Stomach (tissue), 8 donors: ENCODE measurements at regions not wholly inside any gene's neighbourhood (a gene's known extent, or its start where the extent isn't known, plus 50 kb on each side); places are given as distances from the start of the nearest gene placed in this dataset.

Experiments used
- DNase-seq, 2 donors: peaks; one replicate each; pipeline versions ENCODE4 v3.0.0 to v3.0.0-alpha.2; 2013 to 2019
- H3K27ac ChIP-seq, 5 donors: fragments of 200-600 bp in 4 of 5; sonication (generic) in 4 of 5; one replicate each; pipeline ENCODE4 v1.5.1; 2013 to 2019; ENCODE audit warnings: mild to moderate bottlenecking in 1 of 5, moderate library complexity in 1 of 5
- H3K27me3 ChIP-seq, 3 donors: fragments of 200-600 bp; sonication (generic); one replicate each; pipeline ENCODE4 v1.5.1; 2017 to 2019; ENCODE audit warnings: mixed run types in 1 of 3
- H3K36me3 ChIP-seq, 4 donors: fragments of 200-600 bp; sonication (generic); 1 replicate in 3 of 4; 2 replicates in 1 of 4; pipeline ENCODE4 v1.5.1; 2016 to 2019
- H3K4me1 ChIP-seq, 4 donors: fragments of 200-600 bp; sonication (generic); one replicate each; pipeline ENCODE4 v1.5.1; 2016 to 2019
- H3K4me3 ChIP-seq, 4 donors: fragments of 200-600 bp; sonication (generic) in 3 of 4; one replicate each; pipeline ENCODE4 v1.5.1; 2016 to 2019; ENCODE audit warnings: mild to moderate bottlenecking in 1 of 4
- H3K9me3 ChIP-seq, 4 donors: fragments of 200-600 bp; sonication (generic); one replicate each; pipeline ENCODE4 v1.5.1; 2016 to 2019
- EP300 ChIP-seq: sonication (generic); formaldehyde crosslinking; IDR thresholded peaks from one replicate; pipeline ENCODE4 v1.6.1; 2017; ENCODE audit warnings: antibody characterized with exemption
- POLR2A ChIP-seq, 4 donors: fragments of 450-650 bp; IDR thresholded peaks; one replicate each; pipeline ENCODE4 v1.6.1; 2016; ENCODE audit warnings: antibody characterized with exemption in 4 of 4, control low read depth in 2 of 4, mild to moderate bottlenecking in 1 of 4, moderate library complexity in 1 of 4
- POLR2AphosphoS5 ChIP-seq, 3 donors: sonication (generic); formaldehyde crosslinking; IDR thresholded peaks; one replicate each; pipeline ENCODE4 v1.6.1; 2016; ENCODE audit warnings: antibody characterized with exemption in 3 of 3
- WGBS, 5 donors: extraction: QIAGEN DNeasy Blood & Tissue Kit in 3 of 5; methylation state at CpG; one replicate each; pipeline versions ENCODE4 v1.1.5 to v1.1.7; 2013 to 2018; 5-methylcytosine and 5-hydroxymethylcytosine counted together
- intact Hi-C: fragments of 100-400 bp; cut with DNase I; formaldehyde crosslinking; loops from one replicate; pipeline ENCODE4 v1.15.1; 2023; ENCODE audit warnings: low total_unique reads
- TF ChIP-seq, protein P1 (sequence below), 7 experiments: fragments of 450-650 bp in 4 of 7; fragments of 200-600 bp in 3 of 7; sonication (generic) in 3 of 7; IDR thresholded peaks; one replicate each; pipeline ENCODE4 v1.5.1; 2016 to 2019; ENCODE audit warnings: antibody characterized with exemption in 7 of 7, control low read depth in 2 of 7, mild to moderate bottlenecking in 1 of 7
- donor health status: healthy with polysubstance abuse.
- donor health status: Bipolar disorder and iron deficiency.
- donor health status: healthy.

DNA sequence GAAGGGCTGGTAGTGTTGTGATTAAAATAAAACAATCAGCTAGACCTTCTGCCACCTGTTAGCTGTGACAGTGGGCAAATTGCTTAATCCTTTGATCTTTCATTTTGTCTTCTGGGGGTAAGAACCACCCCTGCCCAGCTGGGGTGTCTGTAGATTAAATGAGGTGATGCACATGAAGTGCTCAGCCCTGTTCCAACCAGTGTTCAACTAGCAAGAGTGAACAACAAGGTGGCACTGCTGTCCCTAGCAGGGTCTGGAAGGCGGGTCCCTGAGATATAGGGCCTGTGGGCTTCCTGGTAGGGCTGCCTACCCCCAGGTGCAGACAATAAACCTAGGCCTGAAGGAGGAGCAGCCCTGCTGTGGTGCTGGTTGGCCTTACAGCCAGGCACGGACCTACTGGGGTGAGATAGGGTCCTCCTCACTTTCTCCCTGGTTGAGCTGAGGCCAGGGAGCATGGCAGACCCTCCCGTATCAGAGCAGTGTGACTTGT lies 60.6 kb downstream of the ARL6IP4 start:
- no peaks in the 10 kb centered on the region for H3K36me3 ChIP-seq
- TF ChIP-seq, protein P1, sequence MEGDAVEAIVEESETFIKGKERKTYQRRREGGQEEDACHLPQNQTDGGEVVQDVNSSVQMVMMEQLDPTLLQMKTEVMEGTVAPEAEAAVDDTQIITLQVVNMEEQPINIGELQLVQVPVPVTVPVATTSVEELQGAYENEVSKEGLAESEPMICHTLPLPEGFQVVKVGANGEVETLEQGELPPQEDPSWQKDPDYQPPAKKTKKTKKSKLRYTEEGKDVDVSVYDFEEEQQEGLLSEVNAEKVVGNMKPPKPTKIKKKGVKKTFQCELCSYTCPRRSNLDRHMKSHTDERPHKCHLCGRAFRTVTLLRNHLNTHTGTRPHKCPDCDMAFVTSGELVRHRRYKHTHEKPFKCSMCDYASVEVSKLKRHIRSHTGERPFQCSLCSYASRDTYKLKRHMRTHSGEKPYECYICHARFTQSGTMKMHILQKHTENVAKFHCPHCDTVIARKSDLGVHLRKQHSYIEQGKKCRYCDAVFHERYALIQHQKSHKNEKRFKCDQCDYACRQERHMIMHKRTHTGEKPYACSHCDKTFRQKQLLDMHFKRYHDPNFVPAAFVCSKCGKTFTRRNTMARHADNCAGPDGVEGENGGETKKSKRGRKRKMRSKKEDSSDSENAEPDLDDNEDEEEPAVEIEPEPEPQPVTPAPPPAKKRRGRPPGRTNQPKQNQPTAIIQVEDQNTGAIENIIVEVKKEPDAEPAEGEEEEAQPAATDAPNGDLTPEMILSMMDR (IDR thresholded peaks at IDR 0.05) = no peak
- TF ChIP-seq EP300 = no peak
- no peak for TF ChIP-seq POLR2A (IDR thresholded peaks at IDR 0.05)
- no peak for TF ChIP-seq POLR2AphosphoS5 (IDR thresholded peaks at IDR 0.05)
- 68 to 88% (median 80%) methylated on average over 3 of the region's 3 CpGs for WGBS, 5 donors
- H3K4me1 ChIP-seq = peaks cover 15 to 48% (median 33%) of the 10 kb centered on the region in 4 donors
- peak overlapping the region in 4 of 5 donors; percentile 31 to 89 (median 80) for H3K27ac ChIP-seq
- H3K9me3 ChIP-seq = no peaks in the 10 kb centered on the region
- no peaks in the 10 kb centered on the region for H3K27me3 ChIP-seq
- no peak for DNase-seq
- H3K4me3 ChIP-seq = no peak overlapping the region
- intact Hi-C loops = loop anchor here (10.0 kb wide), 1 partner anchor 104 kb away; no protein-coding TSS in a partner anchor

DNA sequence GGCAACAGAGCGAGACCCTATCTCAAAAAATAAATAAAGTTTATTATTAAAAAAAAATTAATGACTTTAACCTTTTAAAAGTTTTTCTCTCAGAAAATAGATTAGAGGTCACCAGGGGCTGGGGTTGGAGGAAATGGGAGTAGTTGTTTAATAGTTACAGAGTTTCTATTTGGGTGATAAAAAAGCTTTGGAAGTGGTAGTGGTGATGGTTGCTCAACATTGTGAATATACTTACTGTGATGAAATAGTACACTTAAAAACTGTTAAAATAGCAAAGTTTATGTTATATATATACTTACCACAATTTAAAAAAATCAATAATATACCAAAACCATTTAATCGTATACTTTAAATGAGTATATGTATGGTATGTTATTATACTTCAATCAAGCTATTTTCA lies 59.6 kb downstream of the ARL6IP4 start:
- DNase-seq = no peak
- Histone ChIP-seq H3K36me3 (no peaks in the 10 kb centered on the region), H3K27me3 (no peaks in the 10 kb centered on the region), H3K9me3 (no peaks in the 10 kb centered on the region), H3K4me1 (peaks cover 15 to 38% (median 26%) of the 10 kb centered on the region in 4 donors), H3K4me3 (no peak overlapping the region), H3K27ac (no peak overlapping the region)
- 78 to 89% (median 86%) methylated on average over 2 of the region's 2 CpGs for WGBS, 5 donors
- no peak for TF ChIP-seq EP300
- no peak for TF ChIP-seq POLR2A (IDR thresholded peaks at IDR 0.05)
- intact Hi-C loops = loop anchor here (10.0 kb wide), 1 partner anchor 105 kb away; no protein-coding TSS in a partner anchor

DNA sequence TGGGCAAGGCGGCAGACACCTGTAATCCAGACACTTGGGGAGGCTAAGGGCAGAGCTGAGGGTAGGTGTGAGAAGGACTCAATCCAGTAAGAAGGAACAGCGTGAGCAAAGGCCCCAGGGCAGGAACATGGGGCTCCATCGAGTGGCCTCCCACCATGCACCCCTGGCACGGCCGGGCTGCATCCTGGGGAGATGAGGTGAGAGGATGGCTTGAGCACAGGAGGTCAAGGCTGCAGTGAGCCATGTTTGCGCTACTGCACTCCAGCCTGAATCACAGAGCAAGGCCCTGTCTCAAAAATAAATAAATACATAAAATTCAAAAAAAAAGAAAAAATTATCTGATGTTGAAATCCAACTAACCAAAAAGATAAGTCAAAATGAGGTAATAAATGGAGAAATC lies 58.5 kb downstream of the ARL6IP4 start:
- DNase-seq = no peak
- Histone ChIP-seq H3K27ac (peak overlapping the region in 1 of 5 donors; percentile 19), H3K36me3 (peaks cover 0 to 4% (median 3%) of the 10 kb centered on the region in 4 donors), H3K9me3 (no peaks in the 10 kb centered on the region), H3K4me3 (no peak overlapping the region), H3K4me1 (peaks cover 13 to 32% (median 21%) of the 10 kb centered on the region in 4 donors), H3K27me3 (no peaks in the 10 kb centered on the region)
- 94 to 100% (median 95%) methylated on average over 6 of the region's 6 CpGs for WGBS, 5 donors
- intact Hi-C loops = loop anchor here (10.0 kb wide), 1 partner anchor 196 kb away; the partner anchor contains the start of genes MPHOSPH9 and MTRFR
- TF ChIP-seq, protein P1 (IDR thresholded peaks at IDR 0.05) = no peak
- TF ChIP-seq EP300 = no peak
- no peak for TF ChIP-seq POLR2A (IDR thresholded peaks at IDR 0.05)
- TF ChIP-seq POLR2AphosphoS5 (IDR thresholded peaks at IDR 0.05) = no peak

GRCh38 chr12:123038486-123038885 lies 58.0 kb downstream of the ARL6IP4 start:
- 91 to 95% (median 94%) methylated on average over 7 of the region's 7 CpGs for WGBS, 5 donors

More at GRCh38 chr12:123038486-123038885, 58.0 kb downstream of the ARL6IP4 start:
- Histone ChIP-seq H3K4me3 (no peak overlapping the region), H3K36me3 (peaks cover 0 to 9% (median 8%) of the 10 kb centered on the region in 4 donors), H3K27me3 (no peaks in the 10 kb centered on the region), H3K4me1 (peaks cover 8 to 32% (median 16%) of the 10 kb centered on the region in 4 donors), H3K27ac (peak overlapping the region in 1 of 5 donors; percentile 19), H3K9me3 (no peaks in the 10 kb centered on the region)
- no peak for DNase-seq
- TF ChIP-seq POLR2AphosphoS5 (IDR thresholded peaks at IDR 0.05) (no peak), EP300 (no peak)
- TF ChIP-seq, protein P1 (IDR thresholded peaks at IDR 0.05) = no peak
- intact Hi-C loops = loop anchor here (10.0 kb wide), 1 partner anchor 196 kb away; the partner anchor contains the start of genes MPHOSPH9 and MTRFR
